ENCODE measurements at regions not wholly inside any gene's neighbourhood (a gene's known extent, or its start where the extent isn't known, plus 50 kb on each side); places are given as distances from the start of the nearest gene placed in this dataset.

DNA sequence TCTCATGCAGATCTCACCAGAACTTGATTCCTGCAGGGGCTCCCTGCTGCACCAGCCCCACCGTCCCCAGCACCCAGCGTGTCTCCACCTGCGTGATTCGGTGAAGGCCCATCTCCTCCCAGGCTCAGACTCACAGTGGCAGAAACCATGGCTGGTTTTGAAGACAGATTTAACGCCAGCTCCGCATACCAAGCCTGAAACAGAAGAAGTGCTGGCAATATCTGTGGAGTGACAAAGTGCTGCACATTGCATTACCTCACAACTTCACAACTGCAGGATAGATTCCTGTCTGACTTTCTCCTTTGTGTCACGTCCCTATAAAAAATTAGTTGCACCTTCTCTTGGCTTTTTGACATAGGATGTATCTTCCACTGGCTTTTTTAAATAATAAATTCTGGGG, 120.7 kb downstream of the TTLL2 start:
- intact Hi-C loops (cut with micrococcal nuclease): no loop called here
- no peak for DNase-seq

DNA sequence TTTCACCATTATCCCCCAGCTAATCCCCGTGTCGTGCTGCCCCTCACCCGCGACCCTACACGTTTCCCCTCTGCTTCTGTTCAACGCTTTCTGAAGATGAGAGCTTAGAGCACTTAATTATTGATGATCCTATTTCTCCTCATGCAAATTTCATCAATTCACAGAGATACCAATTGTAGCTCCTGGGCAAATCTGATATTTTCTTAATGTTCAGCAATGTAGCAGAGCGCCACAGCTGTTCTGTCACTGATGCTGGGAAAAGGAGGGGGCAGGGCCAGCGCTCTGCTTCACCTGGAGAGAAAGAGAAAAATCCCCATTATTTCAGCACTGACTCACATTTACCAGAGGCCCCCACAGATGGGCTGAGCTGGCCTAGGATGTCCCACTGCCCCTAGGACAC, 121.2 kb downstream of the TTLL2 start:
- Histone ChIP-seq H3K9me3 (replicated peaks) (no peaks in the 10 kb centered on the region), H3K36me3 (no peaks in the 10 kb centered on the region), H3K4me1 (peaks cover 9% of the 10 kb centered on the region), H3K4me3 (no peak overlapping the region), H3K27me3 (ENCODE audit: low read depth) (no peaks in the 10 kb centered on the region), H3K27ac (replicated peaks) (no peak overlapping the region)
- intact Hi-C loops (cut with micrococcal nuclease): no loop called here
- TF ChIP-seq, protein P1, sequence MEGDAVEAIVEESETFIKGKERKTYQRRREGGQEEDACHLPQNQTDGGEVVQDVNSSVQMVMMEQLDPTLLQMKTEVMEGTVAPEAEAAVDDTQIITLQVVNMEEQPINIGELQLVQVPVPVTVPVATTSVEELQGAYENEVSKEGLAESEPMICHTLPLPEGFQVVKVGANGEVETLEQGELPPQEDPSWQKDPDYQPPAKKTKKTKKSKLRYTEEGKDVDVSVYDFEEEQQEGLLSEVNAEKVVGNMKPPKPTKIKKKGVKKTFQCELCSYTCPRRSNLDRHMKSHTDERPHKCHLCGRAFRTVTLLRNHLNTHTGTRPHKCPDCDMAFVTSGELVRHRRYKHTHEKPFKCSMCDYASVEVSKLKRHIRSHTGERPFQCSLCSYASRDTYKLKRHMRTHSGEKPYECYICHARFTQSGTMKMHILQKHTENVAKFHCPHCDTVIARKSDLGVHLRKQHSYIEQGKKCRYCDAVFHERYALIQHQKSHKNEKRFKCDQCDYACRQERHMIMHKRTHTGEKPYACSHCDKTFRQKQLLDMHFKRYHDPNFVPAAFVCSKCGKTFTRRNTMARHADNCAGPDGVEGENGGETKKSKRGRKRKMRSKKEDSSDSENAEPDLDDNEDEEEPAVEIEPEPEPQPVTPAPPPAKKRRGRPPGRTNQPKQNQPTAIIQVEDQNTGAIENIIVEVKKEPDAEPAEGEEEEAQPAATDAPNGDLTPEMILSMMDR (IDR thresholded peaks at IDR 0.05; ENCODE audit: borderline replicate concordance): no peak
- no peak for DNase-seq

More for the DNA sequence above, 120.7 kb downstream of the TTLL2 start:
- Histone ChIP-seq H3K36me3 (no peaks in the 10 kb centered on the region), H3K4me1 (peaks cover 9% of the 10 kb centered on the region), H3K9me3 (replicated peaks) (no peaks in the 10 kb centered on the region), H3K27me3 (ENCODE audit: low read depth) (no peaks in the 10 kb centered on the region), H3K4me3 (no peak overlapping the region), H3K27ac (replicated peaks) (no peak overlapping the region)
- TF ChIP-seq, protein P1 (IDR thresholded peaks at IDR 0.05; ENCODE audit: borderline replicate concordance): no peak

DNA sequence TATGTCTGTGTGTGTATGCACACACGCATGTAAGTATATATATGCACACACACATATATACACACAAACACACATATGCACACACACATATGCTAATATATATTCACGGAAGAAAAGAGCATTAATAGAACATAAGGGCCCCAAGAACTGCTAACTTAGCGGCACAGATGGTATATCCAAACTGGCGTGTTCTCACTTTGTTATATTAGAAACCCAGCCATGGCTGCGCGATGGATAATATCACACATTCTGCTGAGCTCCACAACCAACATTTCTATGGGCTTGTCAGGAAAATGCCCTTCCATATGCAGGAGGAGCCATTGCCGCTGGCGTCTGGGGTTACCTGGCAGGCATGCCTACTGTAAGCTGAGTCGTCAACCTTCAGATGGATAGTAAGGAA, 122.1 kb downstream of the TTLL2 start:
- Histone ChIP-seq H3K27ac (replicated peaks) (no peak overlapping the region), H3K9me3 (replicated peaks) (no peaks in the 10 kb centered on the region), H3K4me3 (no peak overlapping the region), H3K36me3 (no peaks in the 10 kb centered on the region), H3K4me1 (peaks cover 4% of the 10 kb centered on the region), H3K27me3 (ENCODE audit: low read depth) (no peaks in the 10 kb centered on the region)
- no peak for DNase-seq
- intact Hi-C loops (cut with micrococcal nuclease): no loop called here
- TF ChIP-seq, protein P1 (IDR thresholded peaks at IDR 0.05; ENCODE audit: borderline replicate concordance): no peak

DNA sequence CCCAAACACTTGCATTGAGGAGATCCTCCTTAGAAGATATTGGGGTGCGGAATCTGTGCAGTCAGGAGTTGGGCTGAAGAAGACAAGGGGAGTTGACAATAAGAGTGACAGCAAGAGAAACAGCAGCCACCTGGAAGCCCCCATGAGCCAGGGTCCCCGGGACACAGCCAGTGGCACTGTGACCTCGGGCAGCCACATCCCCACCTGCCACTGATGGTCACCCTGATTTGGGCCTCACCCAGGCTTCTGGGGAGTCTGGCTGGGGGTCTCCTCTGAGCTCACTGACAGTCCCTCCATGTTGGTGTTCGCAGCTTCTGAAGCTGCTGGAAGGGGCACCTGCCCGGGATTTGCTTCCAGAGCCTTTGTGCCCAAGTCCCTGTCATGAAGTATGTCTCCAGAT, 123.5 kb downstream of the TTLL2 start:
- Histone ChIP-seq H3K9me3 (replicated peaks) (no peaks in the 10 kb centered on the region), H3K27me3 (ENCODE audit: low read depth) (no peaks in the 10 kb centered on the region), H3K4me3 (no peak overlapping the region), H3K27ac (replicated peaks) (no peak overlapping the region), H3K4me1 (no peaks in the 10 kb centered on the region), H3K36me3 (no peaks in the 10 kb centered on the region)
- no peak for DNase-seq
- TF ChIP-seq, protein P1 (IDR thresholded peaks at IDR 0.05; ENCODE audit: borderline replicate concordance): no peak
- intact Hi-C loops (cut with micrococcal nuclease): no loop called here

DNA sequence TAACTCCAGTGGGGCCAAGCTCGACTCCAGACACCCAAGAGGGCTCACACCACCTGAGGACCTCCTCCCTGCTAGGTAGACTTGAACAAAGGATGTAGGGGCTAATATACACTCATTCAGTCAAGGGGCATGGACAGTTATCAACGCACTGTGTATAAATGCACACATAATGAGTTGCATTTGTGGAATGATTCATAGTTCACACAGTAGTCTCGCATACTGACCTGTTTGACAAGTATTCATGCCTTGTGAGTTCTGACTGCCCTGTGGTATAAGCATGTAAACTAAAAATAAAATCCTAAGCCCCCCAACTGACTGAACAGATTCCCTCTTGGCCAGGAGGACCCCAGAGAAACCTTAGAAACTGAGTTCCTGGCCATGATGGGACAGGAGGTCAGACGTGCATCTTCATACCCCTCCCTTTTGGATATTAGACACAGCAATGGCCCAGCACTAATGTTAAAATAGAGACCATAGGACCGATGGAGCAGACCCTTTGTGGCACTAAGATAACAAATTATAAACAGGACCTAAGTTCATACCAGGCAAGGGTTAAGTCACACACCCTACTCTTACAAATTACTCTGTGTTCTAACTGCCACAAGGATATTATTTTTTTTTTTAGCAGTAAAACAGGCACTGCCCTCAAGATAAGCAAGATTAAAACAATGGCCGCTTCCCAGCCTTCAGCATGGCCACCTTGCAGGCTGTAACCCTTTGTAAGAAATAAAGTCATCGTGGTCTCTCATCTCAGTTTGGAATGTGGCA, 124.4 kb downstream of the TTLL2 start:
- DNase-seq: no peak
- Histone ChIP-seq H3K27me3 (ENCODE audit: low read depth) (no peaks in the 10 kb centered on the region), H3K4me3 (no peak overlapping the region), H3K36me3 (no peaks in the 10 kb centered on the region), H3K9me3 (replicated peaks) (no peaks in the 10 kb centered on the region), H3K4me1 (no peaks in the 10 kb centered on the region), H3K27ac (replicated peaks) (no peak overlapping the region)
- intact Hi-C loops (cut with micrococcal nuclease): no loop called here
- TF ChIP-seq, protein P1 (IDR thresholded peaks at IDR 0.05; ENCODE audit: borderline replicate concordance): no peak

Data from left ventricle myocardium inferior (tissue), 1 donor.